Spinal cord (tissue), 9 donors: ENCODE measurements at regions not wholly inside any gene's neighbourhood (a gene's known extent, or its start where the extent isn't known, plus 50 kb on each side); places are given as distances from the start of the nearest gene placed in this dataset.
A peak's percentile ranks its signal among the peaks of the same experiment; 100 is the strongest.

Experiments used
- DNase-seq, 6 donors: peaks; one replicate each; pipeline versions ENCODE4 v3.0.0 to v3.0.0-alpha.2; 2013 to 2015; ENCODE audit warnings: low spot score in 6 of 6, low read depth in 4 of 6
- H3K27ac ChIP-seq: one replicate; pipeline ENCODE4 v1.5.1; 2013; ENCODE audit warnings: low read depth, low read length, control low read depth
- H3K27me3 ChIP-seq: one replicate; pipeline ENCODE4 v1.6.1; 2013; ENCODE audit warnings: low read length; ENCODE audit not compliant: control insufficient read depth, insufficient read depth
- H3K36me3 ChIP-seq: one replicate; pipeline ENCODE4 v1.6.1; 2013; ENCODE audit warnings: low read length; ENCODE audit not compliant: control insufficient read depth, insufficient read depth
- H3K4me1 ChIP-seq: one replicate; pipeline ENCODE4 v1.6.1; 2013; ENCODE audit warnings: low read length; ENCODE audit not compliant: control insufficient read depth, insufficient read depth
- H3K4me3 ChIP-seq: one replicate; pipeline ENCODE4 v1.5.1; 2013; ENCODE audit warnings: low read depth, low read length, control low read depth
- H3K9me3 ChIP-seq: one replicate; pipeline ENCODE4 v1.6.1; 2013; ENCODE audit warnings: low read length; ENCODE audit not compliant: control insufficient read depth, insufficient read depth
- WGBS: methylation state at CpG from one replicate; pipeline ENCODE4 v1.1.5; 2013; ENCODE audit warnings: missing lambda C conversion rate; ENCODE audit not compliant: insufficient coverage; 5-methylcytosine and 5-hydroxymethylcytosine counted together
- donor health status: healthy.

GRCh38 chr10:3340127-3340730 lies 167.6 kb upstream of the PITRM1 start:
- no peaks in the 10 kb centered on the region for H3K9me3 ChIP-seq
- H3K27me3 ChIP-seq: no peaks in the 10 kb centered on the region
- WGBS: 55% methylated on average over 5 of the region's 11 CpGs
- no peaks in the 10 kb centered on the region for H3K36me3 ChIP-seq
- DNase-seq: peak in 1 of 6 donors; percentile 42
- H3K4me3 ChIP-seq: no peak overlapping the region
- H3K27ac ChIP-seq: no peak overlapping the region
- peaks cover 6% of the 10 kb centered on the region for H3K4me1 ChIP-seq

GRCh38 chr10:3339531-3339950 lies 167.0 kb upstream of the PITRM1 start:
- Histone ChIP-seq H3K9me3 (no peaks in the 10 kb centered on the region), H3K36me3 (no peaks in the 10 kb centered on the region), H3K27me3 (no peaks in the 10 kb centered on the region), H3K4me1 (peaks cover 6% of the 10 kb centered on the region), H3K4me3 (no peak overlapping the region), H3K27ac (no peak overlapping the region)
- no peak for DNase-seq
- WGBS: 74% methylated on average over 7 of the region's 9 CpGs

GRCh38 chr10:3339121-3339520 lies 166.5 kb upstream of the PITRM1 start:
- Histone ChIP-seq H3K9me3 (no peaks in the 10 kb centered on the region), H3K27me3 (no peaks in the 10 kb centered on the region), H3K4me1 (peaks cover 6% of the 10 kb centered on the region), H3K4me3 (no peak overlapping the region), H3K27ac (no peak overlapping the region), H3K36me3 (no peaks in the 10 kb centered on the region)
- DNase-seq: no peak
- WGBS: 90% methylated on average over 4 of the region's 7 CpGs

- Histone ChIP-seq H3K36me3 (no peaks in the 10 kb centered on the region), H3K27ac (no peak overlapping the region), H3K27me3 (no peaks in the 10 kb centered on the region), H3K4me3 (no peak overlapping the region), H3K9me3 (no peaks in the 10 kb centered on the region), H3K4me1 (peaks cover 6% of the 10 kb centered on the region)
- no CpG with 5 or more reads among the region's 8 CpGs for WGBS
- DNase-seq: no peak
Measured at GRCh38 chr10:3337741-3338140, 165.2 kb upstream of the PITRM1 start.

GRCh38 chr10:3336673-3337293 lies 164.2 kb upstream of the PITRM1 start:
- H3K36me3 ChIP-seq: no peaks in the 10 kb centered on the region

GRCh38 chr10:3333426-3333825 lies 160.8 kb upstream of the PITRM1 start:
- DNase-seq: no peak
- 94% methylated on average over 9 of the region's 10 CpGs for WGBS
- peaks cover 18% of the 10 kb centered on the region for H3K4me1 ChIP-seq
- H3K4me3 ChIP-seq: no peak overlapping the region
- no peaks in the 10 kb centered on the region for H3K9me3 ChIP-seq
- H3K27ac ChIP-seq: no peak overlapping the region
- no peaks in the 10 kb centered on the region for H3K27me3 ChIP-seq
- no peaks in the 10 kb centered on the region for H3K36me3 ChIP-seq

More at GRCh38 chr10:3336673-3337293, 164.2 kb upstream of the PITRM1 start:
- no peak overlapping the region for H3K27ac ChIP-seq
- no peak overlapping the region for H3K4me3 ChIP-seq
- peaks cover 11% of the 10 kb centered on the region for H3K4me1 ChIP-seq
- H3K9me3 ChIP-seq: no peaks in the 10 kb centered on the region
- DNase-seq: no peak
- 98% methylated on average over 7 of the region's 9 CpGs for WGBS
- H3K27me3 ChIP-seq: no peaks in the 10 kb centered on the region

GRCh38 chr10:3331690-3332230 lies 159.2 kb upstream of the PITRM1 start:
- Histone ChIP-seq H3K4me1 (peaks cover 18% of the 10 kb centered on the region), H3K27ac (no peak overlapping the region), H3K36me3 (no peaks in the 10 kb centered on the region), H3K9me3 (no peaks in the 10 kb centered on the region), H3K4me3 (no peak overlapping the region), H3K27me3 (no peaks in the 10 kb centered on the region)
- DNase-seq: no peak
- 97% methylated on average over 19 of the region's 23 CpGs for WGBS

GRCh38 chr10:3331187-3331586 lies 158.6 kb upstream of the PITRM1 start:
- no peak overlapping the region for H3K4me3 ChIP-seq
- no peak overlapping the region for H3K27ac ChIP-seq
- H3K9me3 ChIP-seq: no peaks in the 10 kb centered on the region
- H3K36me3 ChIP-seq: no peaks in the 10 kb centered on the region
- peak in 2 of 6 donors; percentile 59 to 94 for DNase-seq
- no peaks in the 10 kb centered on the region for H3K27me3 ChIP-seq
- H3K4me1 ChIP-seq: peaks cover 18% of the 10 kb centered on the region
- WGBS: 28% methylated on average over 11 of the region's 17 CpGs

- H3K4me1 ChIP-seq: peaks cover 18% of the 10 kb centered on the region
- WGBS: 4% methylated on average over 4 of the region's 8 CpGs
- DNase-seq: peak in 1 of 6 donors; percentile 76
Measured at GRCh38 chr10:3330663-3331062, 158.1 kb upstream of the PITRM1 start.

More at GRCh38 chr10:3330663-3331062, 158.1 kb upstream of the PITRM1 start:
- Histone ChIP-seq H3K9me3 (no peaks in the 10 kb centered on the region), H3K4me3 (no peak overlapping the region), H3K27ac (no peak overlapping the region), H3K27me3 (no peaks in the 10 kb centered on the region), H3K36me3 (no peaks in the 10 kb centered on the region)
